ENCODE measurements at regions not wholly inside any gene's neighbourhood (a gene's known extent, or its start where the extent isn't known, plus 50 kb on each side); places are given as distances from the start of the nearest gene placed in this dataset.
A peak's percentile ranks its signal among the peaks of the same experiment; 100 is the strongest.
"Not testable (repeated sequence)": the region's sequence is repeated elsewhere in the genome, so short reads cannot be mapped to it uniquely, and the experiment has no call there.

DNA sequence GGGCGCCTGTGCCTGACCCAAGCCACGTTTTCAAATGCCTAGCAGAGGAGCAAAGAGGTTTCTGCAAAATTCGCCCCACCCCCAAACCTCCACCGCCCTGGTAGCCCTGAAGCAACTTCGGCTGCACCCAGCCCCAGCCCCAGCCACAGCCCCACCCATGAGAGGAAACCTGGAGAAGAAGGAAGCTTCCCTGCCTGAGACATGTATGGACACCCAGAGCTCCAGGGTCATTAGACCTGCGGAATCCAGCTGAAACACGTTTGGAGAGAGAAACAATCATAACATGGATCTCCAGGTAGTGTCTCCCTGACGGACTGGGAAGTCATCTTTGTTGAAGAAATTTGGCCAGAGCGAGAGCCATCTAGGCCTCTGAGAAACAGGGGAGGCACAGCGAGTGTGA is 100.4 kb upstream of the ZNF337 start:
- DNase-seq, result not testable (repeated sequence)

DNA sequence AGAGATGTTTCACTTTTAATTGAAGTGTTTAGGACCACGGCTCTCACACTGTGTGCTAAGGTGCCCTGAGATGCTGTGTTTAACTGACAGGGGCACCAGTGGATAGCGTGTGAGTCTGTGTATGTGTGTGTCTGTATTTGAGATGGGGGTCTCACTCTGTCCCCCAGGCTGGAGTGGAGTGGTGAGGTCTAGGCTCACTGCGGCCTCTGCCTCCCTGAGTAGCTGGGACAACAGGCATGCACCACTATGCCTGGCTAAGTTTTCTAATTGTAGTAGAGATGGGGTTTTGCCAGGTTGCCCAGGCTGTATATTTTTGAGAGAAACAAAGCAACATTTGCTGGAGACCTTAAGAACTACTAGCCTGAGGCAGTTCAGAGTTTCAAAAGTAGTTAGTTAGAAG is 80.6 kb upstream of the ZNF337 start:
- DNase-seq, result not testable (repeated sequence)

GRCh38 chr20:25774711-25775110 is 78.1 kb upstream of the ZNF337 start:
- not testable (repeated sequence) for DNase-seq

- not testable (repeated sequence) for DNase-seq
Observed at GRCh38 chr20:25774203-25774602, 77.5 kb upstream of the ZNF337 start.

DNA sequence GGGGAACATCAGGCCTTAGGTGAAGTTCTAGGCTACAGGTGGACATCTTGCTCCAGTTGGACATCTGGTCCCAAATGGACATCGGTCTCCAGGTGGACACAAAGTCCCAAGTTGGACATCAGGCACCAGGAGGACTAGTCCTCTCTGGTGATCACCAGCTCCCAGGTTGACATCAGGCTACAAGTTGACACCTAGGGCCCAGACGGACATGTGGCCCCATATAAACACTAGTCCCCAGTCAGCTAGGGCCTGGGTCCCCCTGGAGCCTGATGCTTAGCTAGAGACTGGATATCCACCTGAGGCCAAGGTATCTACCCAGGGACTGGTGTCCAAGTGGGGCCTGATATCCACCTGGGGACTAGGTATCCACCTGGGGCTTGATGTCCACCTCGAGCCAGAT is 75.8 kb upstream of the ZNF337 start:
- DNase-seq, result not testable (repeated sequence)

- not testable (repeated sequence) for DNase-seq
Observed at GRCh38 chr20:25771818-25772217, 75.2 kb upstream of the ZNF337 start.

- DNase-seq, result no peak
Observed at GRCh38 chr20:25761596-25761995, 64.9 kb upstream of the ZNF337 start.

DNA sequence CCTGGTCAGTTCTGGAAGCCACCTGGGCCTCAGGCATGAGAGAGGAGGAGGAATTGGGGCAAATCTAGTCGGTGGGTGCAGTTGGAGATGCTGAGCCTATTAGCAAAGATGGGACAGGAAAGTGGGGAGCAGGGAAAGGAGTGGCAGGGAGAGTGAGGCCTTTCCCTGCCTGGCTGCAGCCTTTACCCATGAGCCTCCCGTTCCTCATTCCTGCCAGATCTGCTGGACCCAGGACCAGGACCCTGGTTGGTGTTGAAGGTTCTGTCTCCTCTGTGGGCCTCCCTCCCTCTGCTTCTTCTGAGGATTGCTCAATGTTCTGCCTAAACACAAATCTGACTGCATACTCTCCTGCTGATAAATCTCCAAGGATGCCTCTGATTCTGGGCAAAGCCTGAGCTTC is 64.4 kb upstream of the ZNF337 start:
- not testable (repeated sequence) for DNase-seq

GRCh38 chr20:25750765-25751696 is 54.4 kb upstream of the ZNF337 start:
- DNase-seq, result peak in 8 of 14 donors; percentile 5 to 54 (median 30)

- DNase-seq, result no peak
Observed at GRCh38 chr20:25750220-25750764, 53.6 kb upstream of the ZNF337 start.

DNA sequence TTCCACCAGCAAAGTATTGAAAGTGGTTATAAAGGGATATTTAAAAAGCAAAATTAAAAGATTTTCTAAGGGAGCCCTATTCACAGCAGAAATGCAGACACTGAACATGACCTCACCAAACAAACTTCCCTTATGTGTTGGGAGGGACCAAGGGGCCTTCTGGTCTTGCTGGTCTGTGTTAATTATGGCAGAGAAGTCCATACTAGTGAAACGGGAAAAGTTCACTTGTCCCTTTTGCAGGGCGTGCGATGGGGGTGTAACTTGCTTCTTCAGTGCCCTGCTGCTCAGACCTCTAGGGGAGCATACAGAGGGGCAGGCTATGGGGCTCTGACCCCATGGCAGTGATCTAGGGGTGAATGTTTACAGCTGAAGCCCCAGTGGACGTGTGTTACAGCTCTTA is 53.0 kb upstream of the ZNF337 start:
- DNase-seq, result no peak
